ENCODE measurements at regions not wholly inside any gene's neighbourhood (a gene's known extent, or its start where the extent isn't known, plus 50 kb on each side); places are given as distances from the start of the nearest gene placed in this dataset.

DNA sequence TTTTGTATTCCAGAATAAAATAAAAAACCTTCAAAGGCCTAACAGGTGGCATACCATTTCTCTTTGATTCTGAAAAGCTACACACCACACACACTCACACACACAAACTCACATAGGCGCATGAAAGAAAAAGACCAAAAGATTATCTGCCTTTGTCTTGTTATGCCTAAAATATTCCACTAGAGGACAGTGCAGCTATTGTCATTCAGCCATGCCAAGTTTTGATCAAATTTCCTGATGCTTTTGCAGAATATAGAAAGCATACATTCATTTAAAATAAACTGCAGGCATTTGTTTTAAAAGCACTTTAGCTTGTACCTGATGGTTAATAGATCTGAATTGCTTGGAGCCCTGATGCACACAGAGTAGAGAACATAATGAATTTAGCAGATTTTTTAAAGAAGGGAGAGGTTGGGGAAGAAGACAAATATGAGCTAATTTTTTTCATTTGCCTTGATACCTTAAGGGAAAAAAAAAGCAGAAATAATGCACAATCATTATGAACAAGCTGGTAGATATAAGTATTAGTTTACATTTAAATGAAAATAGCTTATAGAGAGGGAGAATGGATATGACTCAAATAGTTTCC, 1766.9 kb upstream of the SEL1L start:
- DNase-seq (ENCODE audit: low read depth in 4 of 4, low spot score in 3 of 4), result peak; percentile 12 to 28 (median 20)

DNA sequence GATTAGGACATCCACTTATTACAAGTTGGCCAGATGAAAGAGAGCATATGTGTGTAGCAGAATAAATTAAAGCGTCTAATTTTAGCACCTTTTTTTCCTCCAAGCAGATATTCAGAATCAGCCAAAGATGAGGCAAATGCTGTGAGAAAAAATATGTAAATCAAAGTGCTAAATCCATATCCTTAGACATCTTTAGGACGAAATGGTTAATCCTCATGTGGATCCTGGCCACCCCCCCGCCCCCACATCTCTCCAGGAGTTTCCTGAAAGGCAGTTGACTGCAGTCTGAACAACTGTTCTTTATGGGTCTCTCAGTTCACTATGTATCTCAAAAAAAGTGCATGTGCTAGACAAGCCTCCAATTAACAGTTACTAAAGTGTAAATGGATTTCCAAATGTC, 1768.1 kb upstream of the SEL1L start:
- no peak for DNase-seq (ENCODE audit: low read depth in 4 of 4, low spot score in 3 of 4)

DNA sequence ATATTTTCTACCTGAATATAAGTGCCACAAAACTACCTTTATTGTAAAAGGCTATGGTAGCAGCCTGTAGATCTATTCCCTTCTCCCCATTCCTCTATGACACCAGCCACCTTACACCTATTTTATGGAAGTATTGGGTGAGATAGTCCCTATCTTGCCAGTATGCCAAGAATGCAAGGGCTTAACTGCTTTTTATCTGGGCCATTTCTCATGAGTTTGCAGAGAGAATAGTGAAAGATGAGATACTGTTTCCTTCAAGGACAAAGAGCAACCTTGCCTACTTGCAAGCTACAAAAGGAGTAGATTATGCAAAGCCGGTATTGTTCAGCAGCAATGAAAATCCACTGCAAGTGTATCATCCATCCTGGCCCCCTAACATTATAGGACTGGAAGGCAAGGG, 1775.6 kb upstream of the SEL1L start:
- no peak for DNase-seq (ENCODE audit: low read depth in 4 of 4, low spot score in 3 of 4)

DNA sequence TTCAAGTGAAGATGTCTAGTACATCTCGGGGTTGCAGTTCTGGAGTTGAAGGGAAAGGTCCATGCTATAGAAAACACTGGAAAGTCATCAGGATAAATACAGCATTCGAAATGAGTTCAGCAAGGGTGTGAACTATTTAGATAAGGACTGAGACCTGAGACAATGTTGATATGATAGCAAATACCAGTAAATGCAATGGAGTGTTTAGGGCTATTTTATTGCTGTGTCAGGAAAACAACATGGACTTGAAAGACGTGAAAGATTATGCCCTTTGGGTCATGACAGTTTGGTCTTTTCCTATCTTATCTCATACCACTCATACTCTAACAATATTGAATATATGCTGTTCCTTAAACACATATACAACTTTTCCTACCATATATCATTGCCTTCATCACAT, 1776.2 kb upstream of the SEL1L start:
- no peak for DNase-seq (ENCODE audit: low read depth in 4 of 4, low spot score in 3 of 4)

DNA sequence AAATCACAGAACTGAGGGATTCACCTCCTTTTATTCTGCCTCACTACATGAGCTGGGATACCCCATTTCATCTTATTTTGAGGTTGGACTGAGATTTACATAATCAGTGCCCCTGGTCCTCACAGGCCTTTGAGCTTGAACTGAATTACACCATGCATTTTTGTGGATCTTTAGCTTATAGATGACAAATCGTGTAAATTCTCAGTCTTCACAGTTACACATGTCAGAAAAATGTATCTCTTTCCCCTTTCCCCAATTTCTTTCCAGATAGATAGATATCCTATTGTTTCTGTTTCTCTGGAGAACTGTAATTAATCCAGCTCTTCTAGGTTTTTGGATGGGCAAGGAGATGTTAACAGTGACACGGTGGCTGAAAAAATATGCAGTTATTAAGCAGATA, 1778.9 kb upstream of the SEL1L start:
- DNase-seq (ENCODE audit: low read depth in 4 of 4, low spot score in 3 of 4), result no peak

DNA sequence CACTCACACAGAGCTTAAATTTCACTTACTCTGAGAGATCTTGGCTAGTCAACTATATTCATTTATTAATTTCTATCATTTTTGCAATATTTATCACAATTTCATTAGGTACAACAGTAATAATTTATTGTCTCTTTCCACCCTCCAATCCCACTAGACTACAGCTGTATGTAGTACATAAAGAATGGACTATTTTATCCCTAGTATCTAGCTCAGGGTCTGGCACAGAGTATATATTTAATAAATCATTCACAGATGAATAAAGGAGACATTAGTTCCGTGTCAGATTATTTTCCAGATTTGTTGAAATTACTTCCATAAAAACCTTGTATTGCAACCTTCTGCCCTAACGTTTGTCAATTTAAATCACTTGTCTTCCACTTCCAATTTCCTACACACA, 1781.1 kb upstream of the SEL1L start:
- DNase-seq (ENCODE audit: low read depth in 4 of 4, low spot score in 3 of 4), result no peak

DNA sequence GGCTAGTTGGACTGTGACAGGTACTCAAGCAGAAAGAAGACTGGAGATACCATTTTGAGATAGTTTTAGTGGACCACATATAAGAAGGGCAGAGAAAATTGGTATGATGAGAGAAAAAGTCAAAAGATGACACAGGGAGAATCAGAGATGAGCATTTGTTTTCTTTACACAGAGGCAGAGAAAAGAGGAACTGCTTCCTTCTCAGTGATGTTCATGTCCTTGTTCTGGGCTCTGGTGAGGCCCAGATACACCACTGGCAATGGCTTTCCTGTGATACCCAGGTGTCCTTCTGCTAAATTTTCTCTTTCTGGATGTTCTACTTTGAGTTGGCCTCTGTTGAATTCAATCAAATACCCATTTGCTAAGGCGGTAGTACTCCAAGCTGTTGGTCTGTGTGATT, 1782.7 kb upstream of the SEL1L start:
- DNase-seq (ENCODE audit: low read depth in 4 of 4, low spot score in 3 of 4), result no peak

DNA sequence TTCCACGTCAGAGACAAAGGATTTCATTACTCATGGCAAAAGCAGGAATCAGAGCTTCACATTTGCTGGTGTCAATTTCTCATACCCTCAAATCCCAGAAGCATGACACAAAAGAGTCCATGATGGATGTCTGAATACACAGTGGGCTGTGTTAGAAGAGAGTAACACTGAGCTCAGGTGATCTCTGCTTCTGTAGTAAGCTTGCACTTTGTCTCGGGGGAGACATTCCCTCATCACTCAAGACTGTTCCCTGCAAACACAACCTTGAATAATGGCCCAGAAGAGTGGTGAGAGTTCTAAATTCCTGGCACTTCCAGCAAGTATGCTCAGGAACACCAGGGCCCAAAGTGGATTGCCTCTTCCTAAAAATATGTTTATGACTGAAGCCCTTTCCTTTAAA, 1787.2 kb upstream of the SEL1L start:
- no peak for DNase-seq (ENCODE audit: low read depth in 4 of 4, low spot score in 3 of 4)

DNA sequence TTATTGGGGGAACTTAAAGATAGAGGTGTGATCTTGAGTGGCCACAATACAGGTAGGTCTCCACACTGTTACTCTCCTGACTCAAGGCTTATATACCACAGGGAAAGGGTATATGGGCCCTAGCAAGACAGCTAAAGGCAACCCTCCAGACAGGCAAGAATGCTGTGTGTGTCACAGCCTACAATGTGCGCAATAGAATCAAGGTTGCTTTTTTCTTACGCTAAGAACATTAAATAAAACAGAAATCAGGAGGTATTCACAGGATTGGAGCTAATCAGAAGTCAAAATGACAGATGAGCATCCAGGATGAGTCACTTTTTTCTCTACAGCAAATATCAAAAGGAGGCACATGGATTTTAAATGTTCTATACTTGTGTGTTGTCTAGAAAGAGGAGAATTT, 1797.9 kb upstream of the SEL1L start:
- no peak for DNase-seq (ENCODE audit: low read depth in 4 of 4, low spot score in 3 of 4)

DNA sequence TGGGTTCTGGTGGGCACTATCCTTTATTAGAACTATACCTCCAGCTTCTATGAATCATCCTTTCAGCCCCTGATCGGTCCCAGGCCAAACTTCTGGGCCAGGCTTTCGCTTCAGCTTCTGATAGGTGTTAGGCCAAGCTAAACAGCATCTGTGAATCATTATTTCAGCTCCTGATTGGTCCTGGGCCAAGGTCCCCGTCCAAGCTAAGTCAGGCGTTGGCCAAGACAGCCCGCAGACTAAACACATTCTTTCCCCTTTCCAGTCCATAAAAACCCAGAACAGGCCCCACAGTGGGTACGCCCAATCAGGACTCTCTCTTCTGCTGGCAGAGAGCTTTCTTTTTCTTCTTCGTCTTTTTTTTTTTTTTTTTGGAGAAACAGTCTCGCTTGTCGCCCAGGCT, 1808.9 kb upstream of the SEL1L start:
- no peak for DNase-seq (ENCODE audit: low read depth in 4 of 4, low spot score in 3 of 4)

DNA sequence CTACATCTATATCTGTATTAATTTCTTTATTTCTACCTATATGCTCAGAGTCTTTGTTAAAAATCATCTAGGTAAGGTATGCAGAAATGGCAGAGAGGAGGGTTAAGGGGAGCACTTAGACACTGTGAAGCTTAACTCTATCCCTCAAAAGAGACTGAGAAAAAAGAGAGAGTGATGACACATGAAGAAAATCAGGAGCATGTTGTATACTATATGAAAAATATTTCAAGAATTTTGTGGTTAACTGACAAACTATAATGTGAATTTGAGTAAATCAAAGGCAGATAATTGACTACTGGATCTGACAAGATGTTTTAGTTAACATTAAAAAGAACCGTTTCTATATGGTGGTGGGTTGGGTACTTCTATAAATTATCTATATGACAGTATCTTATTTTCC, 1814.2 kb upstream of the SEL1L start:
- no peak for DNase-seq (ENCODE audit: low read depth in 4 of 4, low spot score in 3 of 4)

DNA sequence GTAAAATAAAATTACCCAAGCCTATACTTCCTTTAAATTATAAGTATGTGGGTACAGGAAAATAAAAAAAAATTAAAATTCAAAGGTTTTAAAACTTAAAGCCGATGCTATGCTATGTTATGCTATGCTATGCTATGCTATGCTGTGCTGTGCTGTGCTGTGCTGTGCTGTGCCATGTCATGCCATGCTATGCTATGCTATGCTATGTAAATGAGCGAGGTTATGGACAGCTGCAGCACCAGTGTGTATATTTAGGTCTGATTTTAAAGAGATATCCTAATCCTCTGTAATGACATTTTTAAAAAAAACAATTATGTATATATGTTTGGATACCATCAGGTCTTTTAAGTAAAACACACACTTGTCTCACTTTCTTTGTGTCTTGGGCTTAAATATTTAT, 1822.0 kb upstream of the SEL1L start:
- no peak for DNase-seq (ENCODE audit: low read depth in 4 of 4, low spot score in 3 of 4)

DNA sequence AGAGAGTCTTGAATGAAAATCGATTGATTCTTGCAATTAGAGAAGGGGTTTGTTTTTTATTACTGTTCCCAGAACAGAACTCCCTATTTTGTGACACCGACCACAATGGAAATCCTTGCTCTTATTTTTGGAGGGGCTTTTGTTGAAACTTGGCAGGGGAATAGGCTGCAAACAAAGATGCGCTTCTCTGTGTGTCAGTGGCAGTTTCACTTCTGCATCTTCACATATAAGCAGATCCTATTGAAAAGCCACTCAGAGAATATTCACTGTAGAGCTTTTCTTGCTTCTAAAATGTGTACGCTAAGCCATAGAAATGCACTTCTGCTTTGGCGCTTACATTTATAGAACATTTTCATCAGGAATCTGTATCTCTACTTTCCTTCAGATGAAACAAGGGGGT, 1822.4 kb upstream of the SEL1L start:
- DNase-seq (ENCODE audit: low read depth in 4 of 4, low spot score in 3 of 4), result no peak

DNA sequence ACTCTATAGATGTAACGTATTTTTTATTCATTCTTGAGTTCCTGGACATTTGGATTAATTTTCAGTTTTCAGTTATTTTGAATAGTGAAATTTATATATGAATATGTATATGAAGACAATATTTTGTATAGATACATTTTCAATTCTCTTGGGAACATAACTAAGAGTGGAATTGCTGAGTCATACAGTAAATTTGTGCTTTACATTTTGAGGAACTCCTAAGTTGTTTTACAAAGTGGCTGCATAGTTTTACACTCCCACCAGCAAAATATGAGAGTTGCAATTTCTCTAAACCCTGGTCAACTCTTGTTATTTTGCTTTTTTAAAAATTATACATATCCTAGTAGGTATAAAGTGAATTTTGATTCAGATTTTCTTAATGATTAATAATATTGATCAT, 1838.6 kb upstream of the SEL1L start:
- no peak for DNase-seq (ENCODE audit: low read depth in 4 of 4, low spot score in 3 of 4)

DNA sequence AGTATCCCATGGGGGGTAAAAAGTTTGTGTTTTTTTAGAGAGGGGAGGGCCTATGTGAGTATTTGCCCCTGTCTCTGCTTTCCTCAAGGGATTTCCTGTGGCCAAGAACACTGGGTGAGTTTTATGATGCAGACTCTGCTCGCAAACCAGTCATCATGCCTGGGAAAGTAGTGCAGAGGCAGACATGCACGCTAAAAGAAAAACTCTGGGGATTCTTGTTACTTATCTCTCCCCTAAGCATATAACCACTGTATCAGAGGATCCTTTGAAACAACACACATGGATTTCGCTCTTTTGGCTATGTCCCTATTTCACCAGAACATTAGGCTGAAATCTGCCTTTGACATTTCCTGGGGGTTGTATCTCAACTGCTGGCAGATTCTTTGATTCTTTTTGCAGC, 1845.8 kb upstream of the SEL1L start:
- DNase-seq (ENCODE audit: low read depth in 4 of 4, low spot score in 3 of 4), result no peak

DNA sequence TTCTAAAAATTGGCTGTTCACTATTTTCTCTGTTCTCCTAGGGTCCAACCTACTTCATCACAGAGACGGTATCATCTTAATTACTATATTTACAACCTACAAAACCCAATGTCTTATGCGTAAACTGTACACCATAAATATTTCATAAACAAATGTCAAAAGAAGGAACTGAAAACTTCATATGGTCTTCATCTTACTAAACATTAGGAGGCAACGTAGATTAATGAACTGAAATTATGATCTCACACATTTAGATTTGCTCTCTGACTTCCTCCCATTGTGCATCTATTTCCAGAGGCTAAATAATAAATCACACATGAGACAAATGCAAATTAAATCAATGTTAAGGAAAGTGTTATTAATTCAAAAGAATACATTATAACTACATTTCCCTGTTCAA, 1850.6 kb upstream of the SEL1L start:
- DNase-seq (ENCODE audit: low read depth in 4 of 4, low spot score in 3 of 4), result no peak

DNA sequence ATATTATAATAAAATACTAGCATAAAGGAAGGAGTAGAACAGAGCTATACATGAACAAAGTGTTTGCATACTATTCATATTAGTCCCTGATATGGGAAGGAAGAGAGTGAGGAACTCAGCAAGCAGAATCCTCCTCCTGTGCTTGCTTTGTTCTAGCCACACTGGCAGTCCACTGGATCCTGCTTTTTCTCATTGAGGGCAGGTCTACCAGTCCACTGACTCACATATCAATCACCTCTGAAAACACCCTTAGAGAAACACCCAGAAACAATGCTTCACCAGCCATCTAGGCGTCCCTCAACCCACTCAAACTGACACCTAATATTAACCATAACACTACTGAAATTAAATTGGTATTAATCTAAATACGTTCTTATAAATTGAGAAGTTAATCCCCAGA, 1861.7 kb upstream of the SEL1L start:
- DNase-seq (ENCODE audit: low read depth in 4 of 4, low spot score in 3 of 4), result no peak

DNA sequence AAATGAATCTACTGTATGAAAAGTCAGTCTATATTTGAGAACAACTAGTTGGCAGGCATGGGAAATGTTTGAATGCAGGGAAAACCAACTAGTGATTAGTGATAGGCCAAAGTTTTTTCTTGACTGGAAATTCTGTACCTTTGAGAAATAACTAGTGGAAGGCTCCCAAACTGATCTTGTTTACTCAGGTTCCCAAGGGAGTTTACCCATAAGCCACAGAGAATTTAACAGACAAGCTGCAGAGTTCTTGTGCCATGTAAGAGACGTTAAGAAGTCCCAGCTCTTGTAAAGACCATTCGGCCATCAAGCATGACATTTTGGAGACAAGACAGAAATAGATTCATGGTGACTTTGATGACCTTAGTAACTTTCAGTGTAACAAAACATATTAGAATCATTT, 1882.8 kb upstream of the SEL1L start:
- no peak for DNase-seq (ENCODE audit: low read depth in 4 of 4, low spot score in 3 of 4)

DNA sequence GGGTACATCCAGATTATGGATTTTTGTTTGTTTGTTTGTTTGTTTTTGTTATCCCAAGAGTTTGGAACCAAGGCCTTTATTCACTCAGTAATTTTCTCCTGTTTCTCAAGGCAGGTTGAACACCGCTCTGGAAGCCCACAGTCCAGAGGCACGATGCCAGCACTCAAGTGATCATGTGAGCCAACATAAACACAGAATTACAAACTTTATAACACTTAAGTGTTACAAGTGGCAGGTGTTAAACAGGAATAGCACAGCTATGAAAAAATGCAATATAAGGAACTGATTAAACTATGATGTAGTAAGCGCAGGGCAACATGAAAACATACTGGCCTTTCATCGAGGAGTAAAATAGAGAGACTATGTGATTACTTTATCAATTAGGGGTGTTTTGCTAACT, 1885.8 kb upstream of the SEL1L start:
- DNase-seq (ENCODE audit: low read depth in 4 of 4, low spot score in 3 of 4), result no peak

DNA sequence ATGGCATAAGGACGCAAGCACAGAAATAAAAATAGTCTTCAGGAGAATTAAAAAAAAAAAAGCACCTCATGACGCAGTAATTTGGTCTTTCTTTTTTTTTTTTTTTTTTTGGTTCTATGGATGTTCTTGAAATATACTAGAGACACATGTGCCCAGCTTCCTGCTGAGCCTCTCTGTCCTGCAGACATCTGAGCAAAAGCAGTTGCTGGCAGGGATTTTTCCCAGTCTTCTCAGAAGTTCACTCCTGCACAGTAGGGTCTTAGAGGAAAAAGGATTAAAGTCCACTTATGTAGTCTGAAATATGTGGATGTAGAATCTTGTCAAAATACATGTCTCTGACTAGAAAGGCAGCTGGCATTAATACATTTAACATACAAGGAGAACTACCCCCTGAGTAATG, 1888.1 kb upstream of the SEL1L start:
- no peak for DNase-seq (ENCODE audit: low read depth in 4 of 4, low spot score in 3 of 4)

DNA sequence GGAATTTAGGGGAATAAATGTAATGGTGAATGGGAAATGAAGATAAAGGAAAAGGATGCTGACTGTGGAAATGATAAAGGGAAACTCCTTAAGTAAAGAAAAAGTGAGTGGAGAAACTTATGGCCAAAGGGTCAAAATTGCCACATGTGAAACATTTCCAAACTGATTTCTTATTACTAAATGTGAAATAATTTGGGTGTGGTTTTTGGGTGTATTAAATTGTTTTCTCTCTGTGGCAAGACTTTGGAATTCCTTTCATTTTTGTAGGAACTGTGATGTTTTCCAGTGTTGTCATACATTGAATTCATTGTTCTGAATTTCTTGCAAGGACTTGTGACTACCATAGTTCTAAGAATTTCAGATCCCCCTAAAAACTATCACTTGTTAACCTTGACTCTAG, 1891.5 kb upstream of the SEL1L start:
- DNase-seq (ENCODE audit: low read depth in 4 of 4, low spot score in 3 of 4), result no peak

DNA sequence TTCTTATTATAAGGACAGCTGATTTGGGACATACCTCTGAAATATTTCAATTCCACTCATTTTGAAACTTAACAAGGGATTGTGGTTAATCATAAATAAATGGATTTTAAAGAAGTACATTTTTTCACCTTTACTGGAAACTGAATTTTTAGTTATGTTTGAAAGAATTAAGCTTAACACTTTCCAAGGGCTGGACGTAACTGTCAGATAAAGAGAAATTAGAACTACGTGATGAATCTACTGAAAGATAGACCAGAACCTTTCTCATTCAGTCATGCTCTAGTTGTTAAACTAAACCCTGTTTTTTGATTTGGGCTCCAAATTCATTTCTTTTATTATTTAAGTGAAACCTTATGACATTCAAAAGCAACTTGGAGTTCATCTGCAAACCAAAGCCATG, 1892.1 kb upstream of the SEL1L start:
- DNase-seq (ENCODE audit: low read depth in 4 of 4, low spot score in 3 of 4), result no peak

DNA sequence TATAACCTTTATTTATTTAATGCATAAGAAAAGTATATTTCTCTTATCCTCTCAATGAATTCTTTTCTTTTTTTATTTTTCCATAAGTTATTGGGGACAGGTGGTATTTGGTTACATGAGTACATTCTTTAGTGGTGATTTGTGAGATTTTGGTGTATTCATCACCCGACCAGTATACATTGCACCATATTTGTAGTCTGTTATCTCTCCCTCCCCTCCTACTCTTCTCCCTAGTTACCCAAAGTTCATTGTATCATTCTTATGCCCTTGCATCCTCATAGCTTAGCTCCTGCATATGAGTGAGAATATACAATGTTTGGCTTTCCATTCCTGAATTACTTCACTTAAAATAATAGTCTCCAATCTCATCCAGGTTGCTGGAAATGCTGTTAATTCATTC, 1900.0 kb upstream of the SEL1L start:
- no peak for DNase-seq (ENCODE audit: low read depth in 4 of 4, low spot score in 3 of 4)

DNA sequence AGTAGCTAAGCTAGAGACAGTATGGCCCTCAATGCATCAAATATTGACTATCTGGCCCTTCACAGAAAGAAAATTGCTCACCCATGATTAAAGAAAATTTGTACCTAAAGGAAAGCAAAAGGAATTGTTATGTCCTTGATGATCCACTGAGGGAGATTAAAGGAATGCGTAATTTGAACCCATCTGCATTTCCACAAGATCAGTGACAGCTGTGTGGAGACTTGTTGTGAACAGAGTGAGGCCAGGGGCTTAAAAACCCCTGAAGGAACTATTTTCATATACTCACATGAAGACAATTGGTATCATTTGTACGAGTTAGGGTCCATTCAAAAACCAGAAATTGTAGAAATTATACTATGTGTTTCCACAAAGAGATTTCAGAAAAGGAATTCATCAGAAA, 1908.1 kb upstream of the SEL1L start:
- no peak for DNase-seq (ENCODE audit: low read depth in 4 of 4, low spot score in 3 of 4)
